OCI-LY3 (cell line): ENCODE measurements at regions not wholly inside any gene's neighbourhood (a gene's known extent, or its start where the extent isn't known, plus 50 kb on each side); places are given as distances from the start of the nearest gene placed in this dataset.

ENCODE experiments used
- CTCF ChIP-seq: fragments of 200-600, 300-600 bp; sonication (generic); IDR thresholded peaks from 2 replicates; pipeline ENCODE4 v1.5.1; 2014; ENCODE audit warnings: antibody characterized with exemption, low read length, low read depth
- EZH2phosphoT487 ChIP-seq: fragments of 200-600 bp; shearing (Covaris generic); IDR thresholded peaks from 2 replicates; pipeline ENCODE4 v1.6.1; 2018; ENCODE audit warnings: antibody characterized with exemption, mixed run types, low read depth

GRCh38 chr22:47818496-47818895 lies 1056.0 kb downstream of the TBC1D22A start:
- no peak for TF ChIP-seq CTCF
- no peak for TF ChIP-seq EZH2phosphoT487
